ENCODE measurements at regions not wholly inside any gene's neighbourhood (a gene's known extent, or its start where the extent isn't known, plus 50 kb on each side); places are given as distances from the start of the nearest gene placed in this dataset.

DNA sequence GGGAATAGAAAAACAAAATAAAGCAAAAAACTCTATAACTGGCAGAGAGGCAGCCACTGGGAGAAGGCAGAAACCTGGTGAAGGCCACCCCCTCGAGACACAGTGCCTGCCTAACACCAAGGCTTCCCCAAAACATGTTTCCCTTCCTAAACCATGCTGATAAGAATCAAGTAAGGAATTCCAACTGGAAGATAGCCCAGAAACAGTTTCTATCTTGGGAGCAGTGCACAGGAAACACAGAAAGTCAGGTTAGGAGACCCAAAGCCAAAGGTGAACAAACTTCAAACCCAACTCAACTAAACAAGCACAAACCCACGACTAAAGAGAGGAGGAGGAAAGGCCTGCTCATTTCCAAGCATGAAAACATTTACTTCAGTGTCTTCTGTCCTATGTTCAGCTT is 433.7 kb upstream of the RGS17 start:
- TF ChIP-seq ZNF565 (CRISPR knock-in tag; conservative IDR thresholded peaks at IDR 0.05; ENCODE audit: low read depth), result no peak
- TF ChIP-seq PPARA (CRISPR knock-in tag; IDR thresholded peaks at IDR 0.05; ENCODE audit: borderline replicate concordance), result no peak
- TF ChIP-seq, protein P1, sequence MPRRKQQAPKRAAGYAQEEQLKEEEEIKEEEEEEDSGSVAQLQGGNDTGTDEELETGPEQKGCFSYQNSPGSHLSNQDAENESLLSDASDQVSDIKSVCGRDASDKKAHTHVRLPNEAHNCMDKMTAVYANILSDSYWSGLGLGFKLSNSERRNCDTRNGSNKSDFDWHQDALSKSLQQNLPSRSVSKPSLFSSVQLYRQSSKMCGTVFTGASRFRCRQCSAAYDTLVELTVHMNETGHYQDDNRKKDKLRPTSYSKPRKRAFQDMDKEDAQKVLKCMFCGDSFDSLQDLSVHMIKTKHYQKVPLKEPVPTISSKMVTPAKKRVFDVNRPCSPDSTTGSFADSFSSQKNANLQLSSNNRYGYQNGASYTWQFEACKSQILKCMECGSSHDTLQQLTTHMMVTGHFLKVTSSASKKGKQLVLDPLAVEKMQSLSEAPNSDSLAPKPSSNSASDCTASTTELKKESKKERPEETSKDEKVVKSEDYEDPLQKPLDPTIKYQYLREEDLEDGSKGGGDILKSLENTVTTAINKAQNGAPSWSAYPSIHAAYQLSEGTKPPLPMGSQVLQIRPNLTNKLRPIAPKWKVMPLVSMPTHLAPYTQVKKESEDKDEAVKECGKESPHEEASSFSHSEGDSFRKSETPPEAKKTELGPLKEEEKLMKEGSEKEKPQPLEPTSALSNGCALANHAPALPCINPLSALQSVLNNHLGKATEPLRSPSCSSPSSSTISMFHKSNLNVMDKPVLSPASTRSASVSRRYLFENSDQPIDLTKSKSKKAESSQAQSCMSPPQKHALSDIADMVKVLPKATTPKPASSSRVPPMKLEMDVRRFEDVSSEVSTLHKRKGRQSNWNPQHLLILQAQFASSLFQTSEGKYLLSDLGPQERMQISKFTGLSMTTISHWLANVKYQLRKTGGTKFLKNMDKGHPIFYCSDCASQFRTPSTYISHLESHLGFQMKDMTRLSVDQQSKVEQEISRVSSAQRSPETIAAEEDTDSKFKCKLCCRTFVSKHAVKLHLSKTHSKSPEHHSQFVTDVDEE (CRISPR knock-in tag; IDR thresholded peaks at IDR 0.05), result no peak
- ATAC-seq, result peak; percentile 77

DNA sequence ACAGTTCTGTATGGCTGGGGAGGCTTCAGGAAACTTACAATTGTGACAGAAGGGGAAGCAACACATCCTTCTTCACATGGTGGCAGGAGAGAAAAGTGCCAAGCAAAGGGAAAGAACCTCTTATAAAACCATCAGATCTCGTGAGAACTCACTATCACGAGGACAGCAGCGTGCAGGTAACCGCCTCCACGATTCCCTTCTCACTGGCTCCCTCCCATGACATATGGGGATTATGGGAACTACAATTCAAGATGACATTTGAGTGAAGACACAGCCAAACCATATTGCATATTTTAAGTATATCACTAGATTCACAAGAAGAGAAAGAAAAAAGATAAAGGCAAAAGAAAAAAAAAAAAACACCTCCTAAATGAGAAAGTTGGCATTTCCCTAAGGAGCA is 431.9 kb upstream of the RGS17 start:
- no peak for ATAC-seq
- TF ChIP-seq OSR1 (CRISPR knock-in tag; IDR thresholded peaks at IDR 0.05), result no peak
- TF ChIP-seq, protein P2, sequence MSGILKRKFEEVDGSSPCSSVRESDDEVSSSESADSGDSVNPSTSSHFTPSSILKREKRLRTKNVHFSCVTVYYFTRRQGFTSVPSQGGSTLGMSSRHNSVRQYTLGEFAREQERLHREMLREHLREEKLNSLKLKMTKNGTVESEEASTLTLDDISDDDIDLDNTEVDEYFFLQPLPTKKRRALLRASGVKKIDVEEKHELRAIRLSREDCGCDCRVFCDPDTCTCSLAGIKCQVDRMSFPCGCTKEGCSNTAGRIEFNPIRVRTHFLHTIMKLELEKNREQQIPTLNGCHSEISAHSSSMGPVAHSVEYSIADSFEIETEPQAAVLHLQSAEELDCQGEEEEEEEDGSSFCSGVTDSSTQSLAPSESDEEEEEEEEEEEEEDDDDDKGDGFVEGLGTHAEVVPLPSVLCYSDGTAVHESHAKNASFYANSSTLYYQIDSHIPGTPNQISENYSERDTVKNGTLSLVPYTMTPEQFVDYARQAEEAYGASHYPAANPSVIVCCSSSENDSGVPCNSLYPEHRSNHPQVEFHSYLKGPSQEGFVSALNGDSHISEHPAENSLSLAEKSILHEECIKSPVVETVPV (CRISPR knock-in tag; IDR thresholded peaks at IDR 0.05), result no peak
- no peak for TF ChIP-seq ZNF8 (CRISPR knock-in tag; IDR thresholded peaks at IDR 0.05)
- no peak for TF ChIP-seq BACH2 (CRISPR knock-in tag; IDR thresholded peaks at IDR 0.05; ENCODE audit: borderline replicate concordance)
- TF ChIP-seq, protein P3, sequence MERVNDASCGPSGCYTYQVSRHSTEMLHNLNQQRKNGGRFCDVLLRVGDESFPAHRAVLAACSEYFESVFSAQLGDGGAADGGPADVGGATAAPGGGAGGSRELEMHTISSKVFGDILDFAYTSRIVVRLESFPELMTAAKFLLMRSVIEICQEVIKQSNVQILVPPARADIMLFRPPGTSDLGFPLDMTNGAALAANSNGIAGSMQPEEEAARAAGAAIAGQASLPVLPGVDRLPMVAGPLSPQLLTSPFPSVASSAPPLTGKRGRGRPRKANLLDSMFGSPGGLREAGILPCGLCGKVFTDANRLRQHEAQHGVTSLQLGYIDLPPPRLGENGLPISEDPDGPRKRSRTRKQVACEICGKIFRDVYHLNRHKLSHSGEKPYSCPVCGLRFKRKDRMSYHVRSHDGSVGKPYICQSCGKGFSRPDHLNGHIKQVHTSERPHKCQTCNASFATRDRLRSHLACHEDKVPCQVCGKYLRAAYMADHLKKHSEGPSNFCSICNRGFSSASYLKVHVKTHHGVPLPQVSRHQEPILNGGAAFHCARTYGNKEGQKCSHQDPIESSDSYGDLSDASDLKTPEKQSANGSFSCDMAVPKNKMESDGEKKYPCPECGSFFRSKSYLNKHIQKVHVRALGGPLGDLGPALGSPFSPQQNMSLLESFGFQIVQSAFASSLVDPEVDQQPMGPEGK (CRISPR knock-in tag; IDR thresholded peaks at IDR 0.05; ENCODE audit: borderline replicate concordance), result no peak
- TF ChIP-seq TOX (CRISPR knock-in tag; IDR thresholded peaks at IDR 0.05; ENCODE audit: borderline replicate concordance), result no peak
- TF ChIP-seq ZC3H10 (CRISPR knock-in tag; IDR thresholded peaks at IDR 0.05), result no peak
- no peak for TF ChIP-seq GLIS3 (CRISPR knock-in tag; IDR thresholded peaks at IDR 0.05)
- no peak for TF ChIP-seq CSDC2 (CRISPR knock-in tag; IDR thresholded peaks at IDR 0.05)
- TF ChIP-seq ZNF70 (CRISPR knock-in tag; IDR thresholded peaks at IDR 0.05), result no peak
- TF ChIP-seq, protein P4, sequence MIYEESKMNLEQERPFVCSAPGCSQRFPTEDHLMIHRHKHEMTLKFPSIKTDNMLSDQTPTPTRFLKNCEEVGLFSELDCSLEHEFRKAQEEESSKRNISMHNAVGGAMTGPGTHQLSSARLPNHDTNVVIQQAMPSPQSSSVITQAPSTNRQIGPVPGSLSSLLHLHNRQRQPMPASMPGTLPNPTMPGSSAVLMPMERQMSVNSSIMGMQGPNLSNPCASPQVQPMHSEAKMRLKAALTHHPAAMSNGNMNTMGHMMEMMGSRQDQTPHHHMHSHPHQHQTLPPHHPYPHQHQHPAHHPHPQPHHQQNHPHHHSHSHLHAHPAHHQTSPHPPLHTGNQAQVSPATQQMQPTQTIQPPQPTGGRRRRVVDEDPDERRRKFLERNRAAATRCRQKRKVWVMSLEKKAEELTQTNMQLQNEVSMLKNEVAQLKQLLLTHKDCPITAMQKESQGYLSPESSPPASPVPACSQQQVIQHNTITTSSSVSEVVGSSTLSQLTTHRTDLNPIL (CRISPR knock-in tag; IDR thresholded peaks at IDR 0.05; ENCODE audit: low read depth), result no peak
- no peak for TF ChIP-seq TCF4 (CRISPR knock-in tag; IDR thresholded peaks at IDR 0.05; ENCODE audit: borderline replicate concordance)
- TF ChIP-seq, protein P5, sequence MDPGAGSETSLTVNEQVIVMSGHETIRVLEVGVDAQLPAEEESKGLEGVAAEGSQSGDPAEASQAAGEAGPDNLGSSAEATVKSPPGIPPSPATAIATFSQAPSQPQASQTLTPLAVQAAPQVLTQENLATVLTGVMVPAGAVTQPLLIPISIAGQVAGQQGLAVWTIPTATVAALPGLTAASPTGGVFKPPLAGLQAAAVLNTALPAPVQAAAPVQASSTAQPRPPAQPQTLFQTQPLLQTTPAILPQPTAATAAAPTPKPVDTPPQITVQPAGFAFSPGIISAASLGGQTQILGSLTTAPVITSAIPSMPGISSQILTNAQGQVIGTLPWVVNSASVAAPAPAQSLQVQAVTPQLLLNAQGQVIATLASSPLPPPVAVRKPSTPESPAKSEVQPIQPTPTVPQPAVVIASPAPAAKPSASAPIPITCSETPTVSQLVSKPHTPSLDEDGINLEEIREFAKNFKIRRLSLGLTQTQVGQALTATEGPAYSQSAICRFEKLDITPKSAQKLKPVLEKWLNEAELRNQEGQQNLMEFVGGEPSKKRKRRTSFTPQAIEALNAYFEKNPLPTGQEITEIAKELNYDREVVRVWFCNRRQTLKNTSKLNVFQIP (CRISPR knock-in tag; IDR thresholded peaks at IDR 0.05; ENCODE audit: borderline replicate concordance, low read depth), result no peak
- TF ChIP-seq ISL1 (CRISPR knock-in tag; IDR thresholded peaks at IDR 0.05), result no peak

DNA sequence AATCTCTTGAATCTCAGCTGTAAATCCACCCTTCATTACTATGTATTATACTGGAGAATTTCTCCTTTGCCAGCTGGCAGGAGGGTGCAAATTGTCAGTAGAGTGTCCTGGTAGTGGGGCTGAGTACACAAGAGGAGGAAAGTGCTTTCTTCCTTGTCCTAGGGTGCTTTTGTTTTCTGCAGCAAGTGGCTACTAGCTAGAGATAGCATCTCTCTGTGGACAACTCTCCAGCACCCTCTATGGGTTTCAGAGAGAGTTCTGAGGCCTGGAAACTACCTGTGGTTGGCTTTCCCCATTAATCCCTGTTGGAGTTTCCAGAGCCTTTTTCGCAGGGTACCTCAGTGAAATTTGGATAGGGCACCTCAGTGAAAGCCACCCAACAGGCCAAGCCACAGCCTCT is 422.5 kb upstream of the RGS17 start:
- TF ChIP-seq ZNF565 (CRISPR knock-in tag; conservative IDR thresholded peaks at IDR 0.05; ENCODE audit: low read depth) (no peak), SNAI2 (CRISPR knock-in tag; IDR thresholded peaks at IDR 0.05) (no peak), ZNF70 (CRISPR knock-in tag; IDR thresholded peaks at IDR 0.05) (no peak), ISL1 (CRISPR knock-in tag; IDR thresholded peaks at IDR 0.05) (no peak), TCF4 (CRISPR knock-in tag; IDR thresholded peaks at IDR 0.05; ENCODE audit: borderline replicate concordance) (no peak), BACH2 (CRISPR knock-in tag; IDR thresholded peaks at IDR 0.05; ENCODE audit: borderline replicate concordance) (no peak), RARB (CRISPR knock-in tag; IDR thresholded peaks at IDR 0.05) (no peak), GLIS3 (CRISPR knock-in tag; IDR thresholded peaks at IDR 0.05) (no peak), ZC3H10 (CRISPR knock-in tag; IDR thresholded peaks at IDR 0.05) (no peak)
- TF ChIP-seq, protein P4 (CRISPR knock-in tag; IDR thresholded peaks at IDR 0.05; ENCODE audit: low read depth), result no peak
- TF ChIP-seq, protein P2 (CRISPR knock-in tag; IDR thresholded peaks at IDR 0.05), result no peak
- peak; percentile 93 for ATAC-seq
